NT2/D1 (cell line): ENCODE measurements at regions not wholly inside any gene's neighbourhood (a gene's known extent, or its start where the extent isn't known, plus 50 kb on each side); places are given as distances from the start of the nearest gene placed in this dataset.
A peak's percentile ranks its signal among the peaks of the same experiment; 100 is the strongest.

Experiments
- DNase-seq: peaks from one replicate; pipeline ENCODE4 v3.0.0-alpha.2; 2011; ENCODE audit warnings: low read depth, low spot score
- H3K27me3 ChIP-seq: 2 replicates; pipeline ENCODE4 v1.6.0; 2011; ENCODE audit warnings: mild to moderate bottlenecking; ENCODE audit not compliant: insufficient read length, insufficient read depth
- H3K36me3 ChIP-seq: 2 replicates; pipeline ENCODE4 v1.6.1; 2011; ENCODE audit warnings: mild to moderate bottlenecking, low read length, mixed read lengths; ENCODE audit not compliant: insufficient read depth, insufficient read length
- H3K4me1 ChIP-seq: 2 replicates; pipeline ENCODE4 v1.5.1; 2011; ENCODE audit not compliant: insufficient read depth, insufficient read length
- H3K4me3 ChIP-seq: 2 replicates; pipeline ENCODE4 v1.5.1; 2011; ENCODE audit warnings: low read depth; ENCODE audit not compliant: insufficient read length
- H3K9ac ChIP-seq: 2 replicates; pipeline ENCODE4 v1.6.0; 2011; ENCODE audit warnings: low read depth; ENCODE audit not compliant: insufficient read length
- H3K9me3 ChIP-seq: 2 replicates; pipeline ENCODE4 v1.5.1; 2011; ENCODE audit warnings: mild to moderate bottlenecking, low read length; ENCODE audit not compliant: insufficient read depth
- SUZ12 ChIP-seq: IDR thresholded peaks from 2 replicates; pipeline ENCODE4 v1.6.1; 2011; ENCODE audit not compliant: insufficient read length, insufficient read depth; ENCODE audit errors: extremely low read depth
- YY1 ChIP-seq: IDR thresholded peaks from 2 replicates; pipeline ENCODE4 v1.6.1; 2011; ENCODE audit not compliant: insufficient read length, insufficient read depth
- ZNF274 ChIP-seq: IDR thresholded peaks from 2 replicates; pipeline ENCODE4 v1.6.1; 2011; ENCODE audit warnings: mild to moderate bottlenecking, low read depth, low read length

DNA sequence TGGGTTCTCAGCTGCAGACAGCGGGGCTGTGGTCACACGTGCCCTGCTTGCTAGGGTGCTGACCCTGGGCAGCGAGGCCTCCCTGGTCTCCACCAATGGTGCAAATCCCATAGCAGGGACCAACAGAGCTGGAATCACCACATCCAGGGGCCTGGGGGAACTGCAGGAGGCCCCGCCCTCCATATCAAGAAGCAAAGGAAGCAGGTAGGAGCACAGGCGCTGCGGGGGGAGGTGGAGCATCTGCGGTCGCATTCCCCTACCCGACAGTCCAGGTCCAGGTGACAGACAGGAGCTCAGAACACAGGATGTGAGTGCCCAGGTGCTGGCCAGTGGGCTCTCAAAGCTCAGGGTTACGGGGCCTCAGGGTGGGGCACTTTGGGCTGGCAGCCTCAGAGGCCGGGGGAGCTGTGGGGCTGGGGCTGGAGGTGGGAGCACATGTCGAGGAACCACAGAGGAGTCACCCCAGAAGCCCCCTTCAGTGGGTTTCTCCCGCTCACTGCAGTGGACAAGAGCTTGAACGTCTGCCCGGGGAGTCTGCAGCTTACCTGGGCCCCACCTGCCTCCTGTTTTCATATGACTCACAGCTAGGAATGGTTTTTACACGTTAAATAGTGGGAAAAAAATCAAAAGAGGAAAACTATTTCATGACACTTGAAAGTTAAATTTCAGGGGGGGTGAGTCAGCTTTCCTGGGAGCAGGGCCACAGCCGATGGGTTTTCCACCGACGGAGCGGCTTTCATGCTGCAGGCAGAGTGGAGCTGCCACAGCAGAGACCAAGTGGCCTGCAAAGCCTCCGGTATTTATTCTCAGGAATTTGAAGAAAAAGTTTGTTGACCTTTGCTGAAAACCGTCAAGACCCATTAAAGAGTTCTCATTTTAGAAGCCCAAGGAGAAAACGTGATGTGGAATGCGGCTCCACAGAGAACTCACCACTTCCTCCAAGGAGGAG lies 148.7 kb upstream of the PPP2R2D start:
- Histone ChIP-seq H3K9ac (peak overlapping the region; percentile 67), H3K4me1 (peaks cover 32% of the 10 kb centered on the region), H3K27me3 (peaks cover 10% of the 10 kb centered on the region), H3K9me3 (no peaks in the 10 kb centered on the region), H3K36me3 (no peaks in the 10 kb centered on the region), H3K4me3 (peak overlapping the region; percentile 1)
- no peak for TF ChIP-seq YY1
- no peak for TF ChIP-seq SUZ12
- TF ChIP-seq ZNF274: no peak
- no peak for DNase-seq

GRCh38 chr10:131753336-131753735 lies 147.5 kb upstream of the PPP2R2D start:
- H3K36me3 ChIP-seq: no peaks in the 10 kb centered on the region
- peaks cover 10% of the 10 kb centered on the region for H3K27me3 ChIP-seq
- no peak for DNase-seq
- no peak overlapping the region for H3K4me3 ChIP-seq
- no peaks in the 10 kb centered on the region for H3K9me3 ChIP-seq
- H3K9ac ChIP-seq: no peak overlapping the region
- no peak for TF ChIP-seq YY1
- no peak for TF ChIP-seq SUZ12
- TF ChIP-seq ZNF274: no peak
- peaks cover 30% of the 10 kb centered on the region for H3K4me1 ChIP-seq

DNA sequence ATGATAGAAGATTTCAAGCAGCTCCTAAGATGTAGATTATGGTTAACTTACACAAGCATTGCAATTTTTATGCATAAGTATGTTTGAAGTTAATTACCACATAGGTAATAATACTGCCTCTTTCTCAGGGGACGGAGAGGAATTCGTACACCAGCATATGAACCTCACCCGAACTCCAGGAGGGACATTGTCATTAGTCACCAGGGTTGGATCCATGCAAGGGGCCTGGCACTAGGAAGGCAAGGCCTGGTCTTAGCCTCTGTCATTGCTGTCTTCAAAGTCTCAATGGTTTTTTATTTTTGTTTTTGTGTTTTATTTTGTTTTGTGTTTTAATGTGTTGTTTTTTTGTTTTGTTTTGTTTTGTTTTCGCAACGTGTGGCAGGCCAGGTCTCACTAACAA lies 145.6 kb upstream of the PPP2R2D start:
- no peak overlapping the region for H3K4me3 ChIP-seq
- DNase-seq: no peak
- peaks cover 3% of the 10 kb centered on the region for H3K27me3 ChIP-seq
- TF ChIP-seq ZNF274 (no peak), YY1 (no peak), SUZ12 (no peak)
- H3K9me3 ChIP-seq: no peaks in the 10 kb centered on the region
- no peak overlapping the region for H3K9ac ChIP-seq
- peaks cover 16% of the 10 kb centered on the region for H3K4me1 ChIP-seq
- no peaks in the 10 kb centered on the region for H3K36me3 ChIP-seq

DNA sequence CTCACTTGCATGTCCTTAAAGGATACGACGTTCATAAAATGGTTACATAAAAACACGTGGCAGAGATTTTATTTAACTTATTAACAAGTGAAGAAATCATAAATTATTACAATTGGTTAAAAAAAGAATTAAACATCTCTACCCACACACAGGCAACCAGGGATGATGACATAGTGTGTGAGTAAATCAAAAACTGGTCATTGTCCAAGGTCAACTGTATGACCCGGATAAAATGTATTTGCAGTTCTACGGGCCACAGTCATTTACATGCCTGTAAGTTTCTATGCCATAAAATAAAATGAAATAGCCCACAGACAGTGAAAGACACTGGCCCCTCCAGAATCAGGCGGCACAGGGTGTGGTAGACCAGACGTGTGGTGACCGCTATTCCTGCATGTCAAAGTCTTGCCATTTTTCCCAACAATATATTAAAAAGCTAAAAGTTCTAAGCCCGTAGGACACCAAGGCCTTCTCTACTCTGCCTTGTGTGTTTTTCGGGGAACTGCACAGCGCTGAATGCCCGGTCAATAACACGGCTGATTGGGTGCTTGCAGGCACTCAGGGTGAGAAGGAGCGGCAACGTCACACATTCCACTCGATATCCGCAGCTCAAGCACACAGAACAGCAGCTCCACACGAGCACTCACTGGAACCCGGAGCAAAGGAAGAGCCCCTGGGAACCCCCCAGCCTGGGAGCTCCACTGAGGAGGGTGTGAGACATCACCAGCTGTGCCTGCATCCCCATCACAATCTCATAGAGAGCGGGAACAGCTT lies 143.3 kb upstream of the PPP2R2D start:
- no peak for TF ChIP-seq YY1
- TF ChIP-seq SUZ12: no peak
- TF ChIP-seq ZNF274: no peak
- Histone ChIP-seq H3K36me3 (no peaks in the 10 kb centered on the region), H3K27me3 (no peaks in the 10 kb centered on the region), H3K9ac (no peak overlapping the region), H3K9me3 (no peaks in the 10 kb centered on the region), H3K4me3 (no peak overlapping the region), H3K4me1 (peaks cover 6% of the 10 kb centered on the region)
- DNase-seq: no peak

DNA sequence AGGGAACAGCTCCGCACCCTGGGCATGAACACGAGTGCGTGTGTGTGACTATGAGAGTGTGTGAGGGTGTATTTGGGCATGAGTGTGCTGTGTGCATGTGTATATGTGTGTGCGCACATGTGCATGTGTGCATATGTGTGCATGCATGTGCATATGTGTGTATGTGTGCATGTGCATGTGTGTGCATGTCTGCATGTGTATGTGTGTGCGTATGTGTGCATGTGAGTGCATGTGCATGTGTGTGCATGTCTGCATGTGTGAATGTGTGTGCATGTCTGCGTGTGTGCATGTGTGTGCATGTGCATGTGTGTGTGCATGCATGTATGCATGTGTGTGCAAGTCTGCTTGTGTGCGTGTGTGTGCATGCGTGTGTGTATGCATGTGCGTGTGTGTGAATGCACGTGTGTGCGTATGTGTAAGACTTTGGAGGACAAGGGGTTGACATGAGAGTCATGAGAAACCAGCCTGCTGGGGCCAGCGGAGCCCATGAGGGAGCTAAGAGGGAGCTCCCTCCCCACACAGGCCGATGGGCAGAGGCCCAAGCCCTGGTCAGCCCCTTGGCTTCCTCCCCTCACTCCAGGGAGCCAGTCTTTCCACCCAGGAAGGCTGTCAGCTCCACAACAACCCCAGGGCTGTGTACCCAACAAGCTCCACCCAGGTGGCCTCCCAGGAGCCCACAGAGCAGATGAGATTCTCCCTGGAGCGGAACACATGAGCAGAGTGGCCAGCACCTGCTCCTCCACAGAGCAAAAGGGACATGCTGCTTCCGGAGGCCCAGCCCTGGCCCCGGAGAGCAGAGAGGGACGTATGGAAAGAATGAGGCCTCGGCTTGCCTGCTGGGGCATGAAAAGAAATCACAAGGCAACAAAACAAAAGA lies 142.5 kb upstream of the PPP2R2D start:
- Histone ChIP-seq H3K9me3 (no peaks in the 10 kb centered on the region), H3K36me3 (no peaks in the 10 kb centered on the region), H3K4me3 (no peak overlapping the region), H3K9ac (no peak overlapping the region), H3K27me3 (no peaks in the 10 kb centered on the region), H3K4me1 (peaks cover 2% of the 10 kb centered on the region)
- TF ChIP-seq SUZ12 (no peak), YY1 (no peak), ZNF274 (no peak)
- no peak for DNase-seq

DNA sequence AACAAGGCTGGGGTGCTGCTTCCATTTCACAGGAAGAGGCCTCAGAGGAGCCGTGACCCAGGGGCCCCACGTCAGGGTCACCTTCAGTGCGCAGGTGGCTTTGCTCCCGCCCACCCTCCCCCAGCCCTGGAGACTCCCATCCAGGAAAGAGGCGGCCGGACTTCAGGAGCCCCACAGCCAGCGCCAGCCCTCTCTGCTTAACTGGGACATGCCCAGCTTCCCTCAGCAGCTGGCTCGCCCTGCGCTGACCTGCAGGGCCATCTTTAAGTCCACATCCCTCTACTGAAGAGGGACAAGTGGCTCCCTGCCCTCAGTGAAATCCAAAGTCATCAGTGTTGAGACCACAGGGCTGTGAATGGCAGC lies 141.9 kb upstream of the PPP2R2D start:
- H3K4me1 ChIP-seq: peaks cover 2% of the 10 kb centered on the region
- H3K27me3 ChIP-seq: no peaks in the 10 kb centered on the region
- H3K9me3 ChIP-seq: no peaks in the 10 kb centered on the region
- no peaks in the 10 kb centered on the region for H3K36me3 ChIP-seq
- no peak overlapping the region for H3K4me3 ChIP-seq
- no peak for DNase-seq
- TF ChIP-seq SUZ12: no peak
- TF ChIP-seq ZNF274: no peak
- TF ChIP-seq YY1: no peak
- H3K9ac ChIP-seq: no peak overlapping the region
